ENCODE measurements at regions not wholly inside any gene's neighbourhood (a gene's known extent, or its start where the extent isn't known, plus 50 kb on each side); places are given as distances from the start of the nearest gene placed in this dataset.
"Not testable (repeated sequence)": the region's sequence is repeated elsewhere in the genome, so short reads cannot be mapped to it uniquely, and the experiment has no call there.

DNA sequence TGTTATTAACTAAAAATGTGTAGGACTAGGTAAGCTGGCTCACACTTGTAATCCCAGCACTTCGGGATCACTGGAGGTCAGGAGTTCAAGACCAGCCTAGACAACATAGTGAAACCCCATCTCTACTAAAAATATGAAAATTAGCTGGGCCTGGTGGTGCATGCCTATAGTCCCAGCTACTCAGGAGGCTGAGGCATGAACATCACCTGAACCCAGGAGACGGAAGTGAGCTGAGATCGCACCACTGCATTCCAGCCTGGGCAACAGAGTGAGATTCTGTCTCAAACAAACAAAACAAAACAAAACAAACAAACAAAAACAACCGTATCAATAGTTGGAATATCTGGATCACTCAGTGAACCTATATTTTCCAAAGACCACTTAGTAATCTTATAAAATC is 4759.1 kb upstream of the OR11H1 start:
- H3K9me3 ChIP-seq; DNase-seq; H3K27me3 ChIP-seq; intact Hi-C loops (cut with DNase I); H3K27ac ChIP-seq; FAIRE-seq; H3K4me3 ChIP-seq; H3K4me1 ChIP-seq; H3K36me3 ChIP-seq; ATAC-seq: not testable (repeated sequence)
- 60 to 62% methylated on average over 4 of the region's 4 CpGs for WGBS, 2 donors

DNA sequence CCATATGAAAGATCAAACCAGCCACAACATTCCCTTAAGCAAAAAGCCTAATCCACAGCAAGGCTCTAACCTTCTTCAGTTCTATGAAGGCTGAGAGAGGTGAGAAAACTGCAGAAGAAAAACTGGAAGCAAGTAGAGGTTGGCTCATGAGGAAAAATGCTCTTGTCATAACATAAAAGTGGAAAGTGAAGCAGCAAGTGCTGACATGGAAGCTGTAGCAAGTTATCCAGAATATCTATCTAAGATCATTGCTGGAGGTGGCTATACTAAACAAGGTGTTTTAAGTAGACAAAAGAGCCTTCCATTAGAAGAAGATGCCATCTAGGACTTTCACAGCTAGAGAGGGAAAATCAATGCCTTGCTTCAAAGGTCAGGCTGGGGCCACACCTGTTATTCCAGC is 4756.2 kb upstream of the OR11H1 start:
- H3K9me3 ChIP-seq; FAIRE-seq; H3K4me1 ChIP-seq; H3K27me3 ChIP-seq; DNase-seq; intact Hi-C loops (cut with DNase I); H3K36me3 ChIP-seq; H3K27ac ChIP-seq; H3K4me3 ChIP-seq: not testable (repeated sequence)
- peak in 1 of 4 donors; percentile 12 for ATAC-seq

DNA sequence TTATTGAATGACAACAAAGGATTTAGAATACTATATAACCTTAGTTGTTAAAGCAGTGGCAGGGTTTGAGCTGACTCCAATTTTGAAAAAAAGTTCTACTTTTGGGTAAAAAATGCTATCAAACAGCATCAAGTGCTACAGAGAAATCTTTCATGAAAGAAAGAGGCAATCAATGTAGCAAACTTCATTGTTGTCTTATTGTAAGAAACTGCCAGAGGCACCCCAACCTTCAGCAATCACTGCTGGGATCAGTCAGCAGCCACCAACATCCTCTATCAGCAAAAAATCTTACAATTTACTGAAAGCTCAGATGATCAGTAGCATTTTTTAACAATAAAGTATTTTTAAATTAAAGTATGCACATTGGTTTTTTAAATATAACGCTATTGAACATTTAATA is 4754.7 kb upstream of the OR11H1 start:
- H3K27ac ChIP-seq; ATAC-seq; intact Hi-C loops (cut with DNase I); H3K4me3 ChIP-seq; H3K27me3 ChIP-seq; H3K36me3 ChIP-seq; H3K9me3 ChIP-seq; FAIRE-seq; H3K4me1 ChIP-seq; DNase-seq: not testable (repeated sequence)
- WGBS, 2 donors, result 32% methylated on average over 1 of the region's 1 CpG; no CpG with 5 or more reads in 1 of the 2 donors

DNA sequence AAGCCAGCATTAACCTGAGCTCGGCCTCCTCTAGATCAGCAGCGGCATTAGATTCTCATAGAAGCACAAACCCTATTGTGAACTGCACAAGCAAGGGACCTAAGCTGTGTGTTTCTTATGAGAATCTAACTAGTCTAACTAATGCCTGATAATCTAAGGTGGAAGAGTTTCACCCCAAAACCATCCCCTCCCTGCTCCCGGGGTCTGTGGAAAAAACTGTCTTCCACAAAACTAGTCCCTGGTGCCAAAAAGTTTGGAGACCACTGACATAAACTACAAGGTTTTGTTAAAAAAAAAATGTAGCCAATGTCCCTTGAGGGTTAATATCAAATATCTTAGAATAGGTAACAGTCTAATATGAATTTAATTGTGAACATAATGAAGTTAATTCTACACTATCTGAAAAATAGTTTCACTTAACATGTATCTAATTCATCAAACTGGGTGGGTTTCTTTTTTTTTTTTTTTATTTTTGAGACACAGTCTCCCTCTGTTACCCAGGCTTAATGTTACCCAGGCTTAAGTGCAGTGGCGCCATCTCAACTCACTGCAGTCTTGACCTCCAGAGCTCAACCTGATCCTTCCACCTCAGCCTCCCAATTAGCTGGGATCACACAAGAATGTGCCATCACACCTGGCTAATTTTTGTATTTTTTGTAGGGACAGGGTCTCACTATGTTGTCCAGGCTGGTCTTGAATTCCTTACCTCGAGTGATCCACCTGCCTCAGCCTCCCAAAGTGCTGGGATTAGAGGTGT is 4752.2 kb upstream of the OR11H1 start:
- ATAC-seq; intact Hi-C loops (cut with DNase I); H3K36me3 ChIP-seq; H3K27ac ChIP-seq; H3K4me3 ChIP-seq; H3K9me3 ChIP-seq; DNase-seq; H3K4me1 ChIP-seq; H3K27me3 ChIP-seq; FAIRE-seq: not testable (repeated sequence)
- 40 to 47% methylated on average over 5 of the region's 5 CpGs for WGBS, 2 donors

DNA sequence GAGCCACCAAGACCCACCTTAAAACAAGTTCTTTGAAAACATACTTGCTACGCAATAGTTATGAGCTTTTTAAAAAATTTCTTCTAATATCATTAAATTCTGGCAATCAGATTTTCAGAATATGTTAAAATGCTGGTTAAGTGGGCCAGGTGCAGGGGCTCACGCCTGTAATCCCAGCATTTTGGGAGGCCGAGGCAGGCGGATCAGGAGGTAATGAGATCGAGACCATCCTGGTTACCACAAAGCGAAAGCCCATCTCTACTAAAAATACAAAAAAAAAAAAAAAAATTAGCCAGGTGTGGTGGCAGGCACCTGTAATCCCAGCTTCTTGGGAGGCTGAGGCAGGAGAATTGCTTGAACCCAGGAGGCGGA is 4751.6 kb upstream of the OR11H1 start:
- H3K9me3 ChIP-seq; H3K27ac ChIP-seq; DNase-seq; H3K27me3 ChIP-seq; H3K4me3 ChIP-seq; ATAC-seq; intact Hi-C loops (cut with DNase I); H3K36me3 ChIP-seq; H3K4me1 ChIP-seq; FAIRE-seq: not testable (repeated sequence)
- WGBS, 2 donors, result 47 to 57% methylated on average over 7 of the region's 7 CpGs

DNA sequence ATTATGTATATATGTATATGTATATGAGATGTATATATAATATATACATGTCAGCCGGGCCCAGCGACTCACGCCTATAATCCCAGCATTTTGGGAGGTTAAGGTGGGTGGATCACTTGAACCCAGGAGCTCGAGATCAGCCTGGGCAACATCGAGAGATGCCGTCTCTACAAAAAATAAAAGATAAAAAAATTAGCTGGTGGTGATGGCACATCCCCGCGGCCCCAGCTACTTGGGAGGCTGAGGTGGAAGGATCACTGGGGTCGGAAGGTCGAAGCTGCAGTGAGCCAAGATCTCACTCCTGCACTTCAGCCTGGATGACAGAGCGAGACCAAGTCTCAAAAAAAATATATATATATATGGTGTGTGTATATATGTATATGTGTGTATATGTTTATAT is 4750.3 kb upstream of the OR11H1 start:
- DNase-seq, result peak in 1 of 6 donors; percentile 62
- H3K36me3 ChIP-seq; FAIRE-seq; H3K9me3 ChIP-seq; intact Hi-C loops (cut with DNase I); ATAC-seq; H3K27ac ChIP-seq; H3K4me1 ChIP-seq; H3K4me3 ChIP-seq; H3K27me3 ChIP-seq: not testable (repeated sequence)
- 64 to 72% methylated on average over 11 of the region's 11 CpGs for WGBS, 2 donors

DNA sequence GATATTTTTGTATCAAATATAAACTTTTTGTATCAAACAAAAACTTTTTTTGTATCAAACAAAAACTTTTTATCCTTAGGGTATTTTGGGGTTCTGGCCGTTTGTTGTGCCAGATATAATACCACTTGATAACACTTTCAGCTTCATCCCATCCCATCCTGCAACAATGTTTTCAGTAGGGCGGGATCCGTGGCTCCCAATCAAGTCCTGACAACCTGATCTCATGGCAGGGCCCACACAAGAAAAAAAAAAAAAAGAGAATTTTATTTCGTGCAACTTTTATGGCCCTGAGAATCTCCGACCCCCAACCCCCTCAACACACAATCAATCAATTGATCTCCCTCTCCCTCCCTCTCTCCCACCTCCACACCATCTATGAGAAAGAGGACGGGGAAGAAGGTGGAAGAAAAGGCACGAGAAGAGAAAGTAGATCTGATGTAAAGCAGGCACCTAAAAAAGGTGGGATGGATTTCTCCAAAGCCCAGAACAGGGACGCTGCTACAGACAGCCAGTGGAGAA is 4749.6 kb upstream of the OR11H1 start:
- no peak overlapping the region for H3K4me3 ChIP-seq
- H3K27me3 ChIP-seq, result no peaks in the 10 kb centered on the region
- no peaks in the 10 kb centered on the region for H3K9me3 ChIP-seq
- no peak for FAIRE-seq
- no peaks in the 10 kb centered on the region for H3K36me3 ChIP-seq
- TF ChIP-seq, protein P1, sequence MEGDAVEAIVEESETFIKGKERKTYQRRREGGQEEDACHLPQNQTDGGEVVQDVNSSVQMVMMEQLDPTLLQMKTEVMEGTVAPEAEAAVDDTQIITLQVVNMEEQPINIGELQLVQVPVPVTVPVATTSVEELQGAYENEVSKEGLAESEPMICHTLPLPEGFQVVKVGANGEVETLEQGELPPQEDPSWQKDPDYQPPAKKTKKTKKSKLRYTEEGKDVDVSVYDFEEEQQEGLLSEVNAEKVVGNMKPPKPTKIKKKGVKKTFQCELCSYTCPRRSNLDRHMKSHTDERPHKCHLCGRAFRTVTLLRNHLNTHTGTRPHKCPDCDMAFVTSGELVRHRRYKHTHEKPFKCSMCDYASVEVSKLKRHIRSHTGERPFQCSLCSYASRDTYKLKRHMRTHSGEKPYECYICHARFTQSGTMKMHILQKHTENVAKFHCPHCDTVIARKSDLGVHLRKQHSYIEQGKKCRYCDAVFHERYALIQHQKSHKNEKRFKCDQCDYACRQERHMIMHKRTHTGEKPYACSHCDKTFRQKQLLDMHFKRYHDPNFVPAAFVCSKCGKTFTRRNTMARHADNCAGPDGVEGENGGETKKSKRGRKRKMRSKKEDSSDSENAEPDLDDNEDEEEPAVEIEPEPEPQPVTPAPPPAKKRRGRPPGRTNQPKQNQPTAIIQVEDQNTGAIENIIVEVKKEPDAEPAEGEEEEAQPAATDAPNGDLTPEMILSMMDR (IDR thresholded peaks at IDR 0.05), result no peak
- WGBS, 2 donors, result 26 to 31% methylated on average over 8 of the region's 8 CpGs
- H3K27ac ChIP-seq, result no peak overlapping the region
- DNase-seq, result no peak
- no peak for ATAC-seq
- no peaks in the 10 kb centered on the region for H3K4me1 ChIP-seq
- intact Hi-C loops (cut with DNase I), result no loop called here

DNA sequence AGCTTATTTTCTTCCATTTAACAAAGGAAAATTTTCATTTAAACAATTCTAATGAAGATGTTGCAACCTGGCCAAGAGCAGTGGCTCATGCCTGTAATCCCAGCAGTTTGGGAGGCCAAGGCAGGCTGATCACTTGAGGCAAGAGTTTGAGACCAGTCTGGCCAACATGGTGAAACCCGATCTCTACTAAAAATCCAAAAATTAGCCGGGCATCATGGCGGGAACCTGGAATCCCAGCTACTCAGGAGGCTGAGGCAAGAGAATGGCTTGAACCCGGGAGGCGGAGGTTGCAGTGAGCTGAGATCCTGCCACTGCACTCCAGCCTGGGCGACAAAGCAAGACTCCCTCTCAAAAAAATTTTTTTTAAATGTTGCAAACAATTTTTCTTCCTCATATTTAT is 4748.8 kb upstream of the OR11H1 start:
- WGBS, 2 donors, result 48 to 55% methylated on average over 6 of the region's 6 CpGs
- intact Hi-C loops (cut with DNase I); H3K4me1 ChIP-seq; FAIRE-seq; H3K4me3 ChIP-seq; H3K27me3 ChIP-seq; DNase-seq; H3K9me3 ChIP-seq; H3K27ac ChIP-seq; ATAC-seq; H3K36me3 ChIP-seq: not testable (repeated sequence)
